ENCODE measurements at regions not wholly inside any gene's neighbourhood (a gene's known extent, or its start where the extent isn't known, plus 50 kb on each side); places are given as distances from the start of the nearest gene placed in this dataset.
A peak's percentile ranks its signal among the peaks of the same experiment; 100 is the strongest.

GRCh38 chrX:104309169-104309568 lies 54.4 kb upstream of the ESX1 start:
- no peak overlapping the region for H3K4me3 ChIP-seq (ENCODE audit: low read depth, low read length)
- no peak for DNase-seq (ENCODE audit: low read depth, low spot score)
- TF ChIP-seq CTCF (IDR thresholded peaks at IDR 0.05; ENCODE audit: low read depth, low read length), result peak; percentile 3
- in situ Hi-C loops (cut with HindIII; ENCODE audit: low sequenced_read_pairs), result no loop called here

DNA sequence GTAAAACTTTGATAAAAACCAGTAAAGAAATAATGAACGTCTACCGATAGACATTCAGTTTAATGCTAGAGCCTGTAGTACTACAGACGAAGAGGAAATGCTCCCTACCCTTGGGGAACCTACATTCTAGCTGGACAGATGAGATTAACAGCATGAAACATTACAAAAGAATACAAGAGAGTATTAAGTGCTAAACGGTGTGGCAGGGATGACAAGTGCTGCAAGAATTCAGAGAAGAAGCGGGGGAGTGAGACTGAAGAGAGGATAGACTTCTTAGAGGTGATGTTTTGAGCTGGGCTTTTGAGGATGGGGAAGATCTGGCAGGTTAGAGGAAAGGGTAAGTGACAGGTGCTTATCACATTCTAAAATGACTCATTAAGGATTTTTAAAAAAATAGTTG lies 52.6 kb upstream of the ESX1 start:
- no peak for TF ChIP-seq CTCF (IDR thresholded peaks at IDR 0.05; ENCODE audit: low read depth, low read length)
- no peak for DNase-seq (ENCODE audit: low read depth, low spot score)
- in situ Hi-C loops (cut with HindIII; ENCODE audit: low sequenced_read_pairs), result no loop called here
- H3K4me3 ChIP-seq (ENCODE audit: low read depth, low read length), result no peak overlapping the region

DNA sequence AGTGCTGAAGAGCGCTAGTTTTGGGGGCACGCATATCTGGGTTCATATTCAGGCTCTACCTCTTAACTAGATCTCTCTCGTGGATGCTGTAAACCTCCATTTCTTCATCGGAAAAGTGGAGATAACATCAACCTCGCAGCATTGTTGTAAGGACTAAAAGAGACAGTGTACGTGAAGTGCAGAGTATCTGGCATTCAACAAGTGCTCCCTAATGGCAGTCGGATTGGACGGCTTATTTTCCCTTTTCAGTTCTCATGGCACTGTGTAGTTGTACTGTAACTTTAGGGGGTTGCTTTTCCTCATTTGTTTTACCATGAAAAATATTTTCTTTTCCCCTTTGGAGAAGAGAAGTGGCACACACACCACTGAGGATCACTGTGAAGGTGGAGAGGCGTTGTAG lies 51.4 kb upstream of the ESX1 start:
- no peak for DNase-seq (ENCODE audit: low read depth, low spot score)
- in situ Hi-C loops (cut with HindIII; ENCODE audit: low sequenced_read_pairs), result no loop called here
- H3K4me3 ChIP-seq (ENCODE audit: low read depth, low read length), result no peak overlapping the region
- TF ChIP-seq CTCF (IDR thresholded peaks at IDR 0.05; ENCODE audit: low read depth, low read length), result no peak
